Brain microvascular endothelial cell (primary cell): ENCODE measurements at regions not wholly inside any gene's neighbourhood (a gene's known extent, or its start where the extent isn't known, plus 50 kb on each side); places are given as distances from the start of the nearest gene placed in this dataset.

Experiments used
- DNase-seq: peaks from one replicate; pipeline ENCODE4 v3.0.0-alpha.2; 2020
- H3K27ac ChIP-seq: fragments of 250-450 bp; sonication (Bioruptor Pico); 2 replicates; pipeline ENCODE4 v1.5.1; 2020; ENCODE audit warnings: mild to moderate bottlenecking, moderate library complexity
- H3K27me3 ChIP-seq: fragments of 250-450 bp; sonication (Bioruptor Pico); replicated peaks from 2 replicates; pipeline ENCODE4 v1.5.1; 2020; ENCODE audit warnings: mild to moderate bottlenecking
- H3K36me3 ChIP-seq: fragments of 250-450 bp; sonication (Bioruptor Pico); replicated peaks from 2 replicates; pipeline ENCODE4 v1.5.1; 2020; ENCODE audit warnings: mild to moderate bottlenecking
- H3K4me3 ChIP-seq: 2 replicates; pipeline ENCODE4 v1.5.1; 2011; ENCODE audit warnings: low read depth, mild to moderate bottlenecking, control low read depth, low read length, moderate library complexity
- CTCF ChIP-seq: IDR thresholded peaks from 2 replicates; pipeline ENCODE4 v1.5.1; 2011; ENCODE audit warnings: low read depth, mild to moderate bottlenecking, moderate library complexity, low read length, control low read depth, inconsistent platforms; ENCODE audit errors: missing control alignments
- in situ Hi-C: cut with HindIII; loops from 2 replicates; pipeline ENCODE4 v1.10.0; 2017; ENCODE audit warnings: low sequenced_read_pairs, low pct_ligation_motif_present

GRCh38 chr3:194067949-194068362, 68.0 kb upstream of the HES1 start:
- DNase-seq = no peak
- no peak for TF ChIP-seq CTCF
- H3K27me3 ChIP-seq = peaks cover 17% of the 10 kb centered on the region

GRCh38 chr3:194069421-194070219, 66.3 kb upstream of the HES1 start:
- in situ Hi-C loops = no loop called here
- peak overlapping the region; percentile 73 for H3K27ac ChIP-seq

More at GRCh38 chr3:194067949-194068362, 68.0 kb upstream of the HES1 start:
- no peak overlapping the region for H3K27ac ChIP-seq
- no peaks in the 10 kb centered on the region for H3K36me3 ChIP-seq
- in situ Hi-C loops = no loop called here
- H3K4me3 ChIP-seq = no peak overlapping the region

GRCh38 chr3:194070220-194070633, 65.7 kb upstream of the HES1 start:
- Histone ChIP-seq H3K27me3 (peaks cover 10% of the 10 kb centered on the region), H3K27ac (peak overlapping the region; percentile 73), H3K4me3 (peak overlapping the region; percentile 36), H3K36me3 (no peaks in the 10 kb centered on the region)
- no peak for TF ChIP-seq CTCF
- no peak for DNase-seq
- in situ Hi-C loops = no loop called here

More at GRCh38 chr3:194069421-194070219, 66.3 kb upstream of the HES1 start:
- H3K27me3 ChIP-seq = peaks cover 16% of the 10 kb centered on the region
- H3K4me3 ChIP-seq = no peak overlapping the region
- TF ChIP-seq CTCF = no peak
- H3K36me3 ChIP-seq = no peaks in the 10 kb centered on the region
- no peak for DNase-seq

- Histone ChIP-seq H3K36me3 (no peaks in the 10 kb centered on the region), H3K27me3 (peaks cover 7% of the 10 kb centered on the region), H3K4me3 (peak overlapping the region; percentile 36), H3K27ac (peak overlapping the region; percentile 79)
- TF ChIP-seq CTCF = no peak
- peak; percentile 87 for DNase-seq
- in situ Hi-C loops = no loop called here
Measured at GRCh38 chr3:194070634-194071409, 65.1 kb upstream of the HES1 start.

GRCh38 chr3:194072097-194072428, 63.9 kb upstream of the HES1 start:
- no peak for DNase-seq
- TF ChIP-seq CTCF = no peak
- H3K27ac ChIP-seq = peak overlapping the region; percentile 79

More at GRCh38 chr3:194072097-194072428, 63.9 kb upstream of the HES1 start:
- H3K36me3 ChIP-seq = no peaks in the 10 kb centered on the region
- peaks cover 9% of the 10 kb centered on the region for H3K27me3 ChIP-seq
- in situ Hi-C loops = no loop called here
- H3K4me3 ChIP-seq = no peak overlapping the region
